Neural cell (in vitro differentiated cells): ENCODE measurements at regions not wholly inside any gene's neighbourhood (a gene's known extent, or its start where the extent isn't known, plus 50 kb on each side); places are given as distances from the start of the nearest gene placed in this dataset.

Experiments
- SMC3 ChIP-seq: fragments of 450-650 bp; conservative IDR thresholded peaks from 2 replicates; pipeline ENCODE4 v1.6.1; 2014; ENCODE audit warnings: antibody characterized with exemption, mild to moderate bottlenecking, moderate library complexity; ENCODE audit not compliant: poor library complexity
- TF ChIP-seq, protein P1 (sequence below): fragments of 450-650 bp; IDR thresholded peaks from 2 replicates; pipeline ENCODE4 v1.5.1; 2014; ENCODE audit warnings: antibody characterized with exemption, mild to moderate bottlenecking, moderate library complexity; ENCODE audit not compliant: poor library complexity, severe bottlenecking

DNA sequence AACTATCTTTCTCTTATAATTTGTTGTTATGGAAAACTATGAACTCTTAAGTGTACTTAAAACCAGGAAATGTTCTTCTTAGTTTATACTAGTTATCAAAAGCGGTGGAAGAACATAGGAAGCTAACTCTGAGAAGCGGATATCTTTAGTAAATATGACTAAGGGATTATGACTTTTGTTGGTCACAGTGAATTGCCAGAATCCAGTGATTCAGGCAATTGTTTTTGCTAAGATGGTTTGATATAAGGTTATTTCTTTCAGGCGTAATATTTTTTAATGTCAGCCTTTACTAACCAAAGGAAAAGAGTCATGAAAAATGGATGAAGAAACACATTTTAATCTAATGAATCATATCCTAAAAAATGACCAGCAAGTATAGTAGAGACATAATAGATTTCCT is 473.5 kb downstream of the FOXG1 start:
- TF ChIP-seq, protein P1, sequence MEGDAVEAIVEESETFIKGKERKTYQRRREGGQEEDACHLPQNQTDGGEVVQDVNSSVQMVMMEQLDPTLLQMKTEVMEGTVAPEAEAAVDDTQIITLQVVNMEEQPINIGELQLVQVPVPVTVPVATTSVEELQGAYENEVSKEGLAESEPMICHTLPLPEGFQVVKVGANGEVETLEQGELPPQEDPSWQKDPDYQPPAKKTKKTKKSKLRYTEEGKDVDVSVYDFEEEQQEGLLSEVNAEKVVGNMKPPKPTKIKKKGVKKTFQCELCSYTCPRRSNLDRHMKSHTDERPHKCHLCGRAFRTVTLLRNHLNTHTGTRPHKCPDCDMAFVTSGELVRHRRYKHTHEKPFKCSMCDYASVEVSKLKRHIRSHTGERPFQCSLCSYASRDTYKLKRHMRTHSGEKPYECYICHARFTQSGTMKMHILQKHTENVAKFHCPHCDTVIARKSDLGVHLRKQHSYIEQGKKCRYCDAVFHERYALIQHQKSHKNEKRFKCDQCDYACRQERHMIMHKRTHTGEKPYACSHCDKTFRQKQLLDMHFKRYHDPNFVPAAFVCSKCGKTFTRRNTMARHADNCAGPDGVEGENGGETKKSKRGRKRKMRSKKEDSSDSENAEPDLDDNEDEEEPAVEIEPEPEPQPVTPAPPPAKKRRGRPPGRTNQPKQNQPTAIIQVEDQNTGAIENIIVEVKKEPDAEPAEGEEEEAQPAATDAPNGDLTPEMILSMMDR, result no peak
- no peak for TF ChIP-seq SMC3
